SH-SY5Y (cell line): ENCODE measurements at regions not wholly inside any gene's neighbourhood (a gene's known extent, or its start where the extent isn't known, plus 50 kb on each side); places are given as distances from the start of the nearest gene placed in this dataset.

Experiments
- GATA2 ChIP-seq: IDR thresholded peaks from 2 replicates; pipeline ENCODE4 v1.6.1; 2011; ENCODE audit warnings: mild to moderate bottlenecking, low read depth, low read length
- GATA3 ChIP-seq: IDR thresholded peaks from 2 replicates; pipeline ENCODE4 v1.6.1; 2011; ENCODE audit warnings: low read depth, mild to moderate bottlenecking, low read length, moderate library complexity

DNA sequence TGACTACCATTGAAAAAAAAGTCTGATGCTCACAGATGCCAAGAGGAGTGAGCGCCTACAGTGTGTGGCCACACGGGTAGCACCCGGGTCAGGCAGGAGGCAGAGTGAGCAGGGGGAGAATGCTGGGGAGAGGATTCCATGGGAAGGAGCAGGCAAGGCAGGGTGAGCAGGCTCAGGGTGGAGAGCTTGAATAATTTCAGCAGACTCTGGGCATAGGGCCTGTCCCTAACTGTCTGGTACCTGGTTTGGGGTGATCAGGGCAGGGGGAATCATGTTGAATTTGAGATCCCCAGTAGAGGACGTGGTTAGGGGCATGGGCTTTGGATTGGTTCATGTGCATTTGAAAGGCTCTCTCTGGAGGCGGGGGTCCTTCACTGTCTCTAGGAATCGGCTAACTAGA lies 51.2 kb upstream of the TLR3 start:
- no peak for TF ChIP-seq GATA2
- no peak for TF ChIP-seq GATA3
